MG63 (cell line): ENCODE measurements at regions not wholly inside any gene's neighbourhood (a gene's known extent, or its start where the extent isn't known, plus 50 kb on each side); places are given as distances from the start of the nearest gene placed in this dataset.

Experiments
- DNase-seq: peaks from one replicate; pipeline ENCODE4 v3.0.0-alpha.2; 2020
- H3K27me3 ChIP-seq: fragments of 250-450 bp; sonication (Bioruptor Pico); 2 replicates; pipeline ENCODE4 v1.5.1; 2020; ENCODE audit warnings: mild to moderate bottlenecking, moderate library complexity
- H3K36me3 ChIP-seq: fragments of 250-450 bp; sonication (Bioruptor Pico); 2 replicates; pipeline ENCODE4 v1.5.1; 2020; ENCODE audit warnings: mild to moderate bottlenecking, moderate library complexity
- H3K4me3 ChIP-seq: fragments of 250-450 bp; sonication (Bioruptor Pico); 2 replicates; pipeline ENCODE4 v1.5.1; 2020; ENCODE audit warnings: mild to moderate bottlenecking, moderate library complexity
- H3K9me3 ChIP-seq: fragments of 250-450 bp; sonication (Bioruptor Pico); 2 replicates; pipeline ENCODE4 v1.5.1; 2020; ENCODE audit warnings: mild to moderate bottlenecking, moderate library complexity

DNA sequence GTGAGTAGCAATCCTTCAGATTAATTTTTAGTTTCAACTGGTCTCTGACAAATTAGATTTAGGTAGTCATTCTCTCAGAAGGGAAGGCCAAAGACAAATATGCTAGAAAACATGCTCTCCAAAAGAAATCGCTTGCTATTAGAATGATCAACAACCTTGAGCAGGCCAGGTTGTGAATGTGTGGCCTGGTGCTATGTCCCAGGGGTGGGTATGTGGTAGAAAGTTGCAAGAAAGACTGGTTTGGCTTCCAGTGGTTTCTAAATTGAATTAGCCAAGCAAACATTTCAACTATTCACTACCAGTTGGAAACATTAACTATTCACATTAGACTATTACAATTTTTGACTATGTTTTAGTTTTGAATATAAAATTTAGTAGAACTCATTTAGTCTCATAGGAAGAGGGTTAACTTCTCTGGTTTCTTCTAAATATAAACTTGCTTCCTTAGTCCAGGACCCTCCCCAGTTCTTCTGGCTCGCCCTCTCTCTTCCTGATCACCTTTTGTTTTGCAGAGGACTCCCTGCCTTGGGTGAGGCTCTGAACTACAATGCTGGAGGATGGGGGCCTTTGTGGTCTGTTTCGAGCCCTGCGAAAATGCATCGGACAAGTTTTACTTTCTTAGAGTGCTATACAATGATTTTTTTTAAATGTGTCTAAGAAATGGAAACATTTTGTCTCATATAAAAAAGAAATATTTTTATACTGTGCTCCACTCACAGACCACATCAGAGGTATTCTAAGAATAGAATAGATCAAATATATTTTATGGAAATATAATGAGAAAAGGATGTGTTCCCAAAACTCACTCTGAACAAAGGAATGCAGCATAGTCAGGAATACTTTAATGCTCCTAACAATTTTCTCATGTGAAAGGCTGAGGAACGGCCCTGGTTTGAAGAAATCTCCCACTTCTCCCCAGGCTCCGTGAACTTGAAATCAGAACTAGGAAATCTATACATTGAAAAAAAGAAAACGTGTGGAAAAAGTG, 375.0 kb upstream of the ZEB2 start:
- Histone ChIP-seq H3K27me3 (no peaks in the 10 kb centered on the region), H3K9me3 (no peaks in the 10 kb centered on the region), H3K4me3 (no peak overlapping the region), H3K36me3 (no peaks in the 10 kb centered on the region)
- no peak for DNase-seq

DNA sequence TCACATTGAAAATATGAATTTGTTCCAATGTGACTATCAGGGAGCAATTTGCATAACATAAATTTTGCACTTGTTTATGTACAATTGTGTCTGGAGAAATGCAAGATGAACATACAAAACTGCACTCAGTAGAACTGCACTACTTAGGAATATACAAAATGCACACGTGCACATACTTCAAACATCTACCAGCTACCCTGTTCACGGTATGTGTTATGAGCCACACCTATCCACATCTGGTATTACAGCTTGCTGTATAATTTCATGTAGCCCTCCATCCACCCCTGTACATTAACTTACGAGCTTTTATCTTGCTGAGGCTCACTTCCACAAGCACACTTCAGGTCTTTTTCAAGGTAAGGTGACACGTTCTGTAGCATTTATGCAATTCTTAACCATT, 373.5 kb upstream of the ZEB2 start:
- no peaks in the 10 kb centered on the region for H3K36me3 ChIP-seq
- DNase-seq: no peak

DNA sequence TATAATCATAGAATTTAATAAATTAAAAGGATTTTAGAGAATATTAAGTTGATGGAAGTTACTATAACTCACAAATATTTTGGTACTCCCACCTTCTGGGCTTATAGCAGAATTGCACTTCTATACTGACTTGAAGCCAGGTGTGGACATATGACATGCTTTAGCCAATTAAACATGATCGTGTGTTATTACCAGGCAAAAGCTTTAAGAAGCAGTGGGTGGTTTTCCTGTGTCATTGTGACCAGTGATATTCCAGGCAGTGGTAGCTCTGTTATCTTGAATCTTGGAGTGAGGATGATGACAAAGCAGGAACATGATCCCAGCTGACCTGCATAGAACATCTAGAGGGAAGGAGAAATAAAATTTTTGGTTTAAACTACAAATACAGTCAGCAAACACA, 370.9 kb upstream of the ZEB2 start:
- Histone ChIP-seq H3K36me3 (no peaks in the 10 kb centered on the region), H3K4me3 (no peak overlapping the region), H3K27me3 (no peaks in the 10 kb centered on the region), H3K9me3 (no peaks in the 10 kb centered on the region)
- no peak for DNase-seq

More for the DNA sequence above, 373.5 kb upstream of the ZEB2 start:
- no peaks in the 10 kb centered on the region for H3K27me3 ChIP-seq
- no peaks in the 10 kb centered on the region for H3K9me3 ChIP-seq
- H3K4me3 ChIP-seq: no peak overlapping the region

DNA sequence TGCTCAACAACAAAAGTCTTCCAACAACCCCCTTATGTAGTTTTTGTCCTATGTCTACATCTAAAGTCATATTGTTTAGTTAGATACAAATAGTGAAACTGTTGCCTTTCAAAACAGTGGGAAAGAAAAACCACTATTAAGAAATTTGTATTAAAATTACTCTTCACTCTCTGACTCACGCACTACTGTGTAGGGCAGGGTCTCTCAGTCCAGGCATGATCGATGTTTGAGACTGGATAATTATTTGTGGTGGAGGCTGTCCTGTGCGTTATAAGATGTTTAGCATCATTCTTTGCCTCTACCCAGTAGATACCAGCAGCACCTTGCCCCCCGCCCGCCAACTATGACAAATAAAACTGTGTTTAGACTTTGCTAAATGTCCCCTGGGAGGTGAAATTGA, 369.4 kb upstream of the ZEB2 start:
- Histone ChIP-seq H3K36me3 (no peaks in the 10 kb centered on the region), H3K27me3 (no peaks in the 10 kb centered on the region), H3K4me3 (no peak overlapping the region), H3K9me3 (no peaks in the 10 kb centered on the region)
- no peak for DNase-seq

DNA sequence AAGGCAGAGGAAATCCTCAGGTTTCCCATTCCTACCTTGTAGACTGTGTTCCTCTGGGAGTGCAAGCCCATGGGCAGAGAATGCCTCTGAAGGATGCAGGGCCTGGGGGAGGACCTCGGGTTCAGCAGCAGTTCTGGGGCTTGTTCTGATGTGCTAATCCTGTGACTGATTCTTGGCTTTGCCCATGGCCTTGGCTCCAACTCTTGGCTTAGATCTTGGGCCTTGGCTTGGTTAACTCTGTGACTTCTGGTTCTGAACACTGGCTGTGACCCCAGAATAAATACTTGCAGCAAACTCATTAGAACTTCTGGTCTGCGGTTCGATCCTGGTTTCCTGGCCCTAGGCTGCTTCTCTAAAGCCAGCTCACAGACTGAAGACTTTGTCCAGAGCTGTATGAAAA, 366.9 kb upstream of the ZEB2 start:
- H3K36me3 ChIP-seq: no peaks in the 10 kb centered on the region
- H3K4me3 ChIP-seq: no peak overlapping the region
- H3K27me3 ChIP-seq: no peaks in the 10 kb centered on the region
- no peaks in the 10 kb centered on the region for H3K9me3 ChIP-seq
- peak; percentile 43 for DNase-seq

- Histone ChIP-seq H3K27me3 (no peaks in the 10 kb centered on the region), H3K4me3 (no peak overlapping the region), H3K36me3 (no peaks in the 10 kb centered on the region), H3K9me3 (no peaks in the 10 kb centered on the region; the same call in none of the 2 replicates)
- DNase-seq: no peak
Observed at GRCh38 chr2:144877893-144878292, 358.0 kb upstream of the ZEB2 start.

DNA sequence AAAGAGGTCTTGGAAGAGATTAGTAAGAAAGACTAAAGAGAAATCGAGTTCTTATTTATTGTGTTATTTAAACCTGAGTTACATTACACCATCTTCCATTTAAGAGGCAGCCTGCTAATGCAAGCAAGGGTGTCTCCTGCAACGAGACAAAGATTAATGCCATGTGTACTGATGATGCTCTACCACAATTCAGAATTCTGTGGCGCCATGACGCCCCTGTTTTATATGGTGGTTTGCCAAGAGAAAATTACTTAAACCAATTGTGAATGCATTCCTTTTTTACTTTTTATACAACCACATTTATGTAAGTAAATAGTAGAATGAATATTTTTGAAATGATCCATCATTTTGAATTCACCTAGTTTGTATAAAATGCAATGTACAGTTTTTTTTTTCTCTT, 356.1 kb upstream of the ZEB2 start:
- Histone ChIP-seq H3K36me3 (no peaks in the 10 kb centered on the region), H3K9me3 (no peaks in the 10 kb centered on the region; the same call in none of the 2 replicates), H3K27me3 (no peaks in the 10 kb centered on the region), H3K4me3 (no peak overlapping the region)
- DNase-seq: no peak

DNA sequence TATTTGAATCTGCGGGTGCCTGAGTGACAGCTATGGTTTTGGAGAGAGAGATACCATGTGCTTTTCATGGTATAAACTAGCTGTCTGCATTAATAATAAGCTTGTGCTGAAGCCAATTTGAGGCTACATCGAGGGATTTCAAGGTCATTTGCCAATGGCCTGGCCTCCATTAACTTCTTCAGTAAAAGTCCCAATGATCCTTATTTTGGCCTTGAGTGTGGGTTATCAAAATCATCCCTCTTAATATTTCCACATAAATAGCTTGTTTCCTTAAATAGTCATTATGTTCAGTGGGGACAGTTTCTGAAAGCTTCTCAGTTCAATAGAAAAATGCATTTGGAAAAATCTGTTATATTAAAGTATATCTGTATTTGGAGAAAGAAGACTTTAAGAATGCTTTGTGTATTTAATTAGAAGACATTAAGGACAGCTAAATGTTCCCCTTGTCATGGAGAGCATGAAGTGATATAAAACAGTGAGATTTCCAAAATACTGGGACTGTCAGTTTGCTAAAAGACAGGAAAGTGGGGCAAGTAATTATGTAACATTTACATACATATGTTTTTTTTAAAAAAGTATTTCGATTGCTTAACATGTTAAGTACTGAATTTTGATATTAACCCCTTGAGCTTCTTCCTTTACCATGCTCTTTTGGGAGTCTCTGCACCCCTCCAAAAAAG, 355.5 kb upstream of the ZEB2 start:
- H3K4me3 ChIP-seq: no peak overlapping the region
- DNase-seq: no peak

DNA sequence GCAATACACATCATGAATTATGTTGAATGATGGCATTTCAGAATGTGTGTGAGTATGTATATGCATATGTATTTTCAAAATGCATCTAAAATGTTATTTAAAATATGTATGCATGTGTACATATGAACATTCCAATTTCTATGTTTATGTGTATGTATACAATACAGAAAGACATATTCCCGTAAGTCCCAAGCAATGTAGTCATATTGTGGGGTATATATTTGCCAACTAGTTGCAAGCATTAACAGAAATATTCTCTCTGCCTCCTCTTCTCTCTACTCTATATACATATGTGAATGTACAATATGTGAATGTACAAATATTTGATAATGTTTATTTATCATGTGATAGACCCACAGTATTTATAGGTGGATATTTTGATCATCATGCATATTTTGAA, 345.8 kb upstream of the ZEB2 start:
- Histone ChIP-seq H3K4me3 (no peak overlapping the region), H3K36me3 (no peaks in the 10 kb centered on the region), H3K27me3 (no peaks in the 10 kb centered on the region), H3K9me3 (no peaks in the 10 kb centered on the region)
- no peak for DNase-seq

More for the DNA sequence above, 355.5 kb upstream of the ZEB2 start:
- H3K9me3 ChIP-seq: no peaks in the 10 kb centered on the region; the same call in none of the 2 replicates
- H3K27me3 ChIP-seq: no peaks in the 10 kb centered on the region
- no peaks in the 10 kb centered on the region for H3K36me3 ChIP-seq

DNA sequence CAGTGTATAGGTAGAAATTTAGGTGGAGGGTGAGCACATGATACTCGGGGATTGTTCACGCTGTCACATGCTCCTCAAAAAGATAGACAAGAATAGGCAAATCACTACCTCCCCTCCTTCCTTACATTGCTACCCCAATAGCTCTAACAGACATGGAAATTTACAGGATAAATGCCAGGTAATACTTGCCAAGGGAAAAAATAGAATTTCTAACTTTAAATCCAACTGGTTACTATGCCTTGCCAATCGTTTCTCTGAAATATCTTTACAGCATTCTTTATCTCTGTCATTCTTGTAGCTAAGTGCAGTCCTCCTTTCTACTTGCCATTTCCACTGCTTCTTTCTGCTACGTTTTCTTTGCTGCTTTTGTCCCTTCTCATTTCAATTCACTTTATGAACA, 339.8 kb upstream of the ZEB2 start:
- DNase-seq: no peak
- Histone ChIP-seq H3K27me3 (no peaks in the 10 kb centered on the region), H3K36me3 (no peaks in the 10 kb centered on the region), H3K4me3 (no peak overlapping the region), H3K9me3 (no peaks in the 10 kb centered on the region)

- Histone ChIP-seq H3K36me3 (no peaks in the 10 kb centered on the region), H3K4me3 (no peak overlapping the region), H3K9me3 (no peaks in the 10 kb centered on the region), H3K27me3 (no peaks in the 10 kb centered on the region)
- no peak for DNase-seq
Observed at GRCh38 chr2:144858211-144858610, 338.3 kb upstream of the ZEB2 start.

DNA sequence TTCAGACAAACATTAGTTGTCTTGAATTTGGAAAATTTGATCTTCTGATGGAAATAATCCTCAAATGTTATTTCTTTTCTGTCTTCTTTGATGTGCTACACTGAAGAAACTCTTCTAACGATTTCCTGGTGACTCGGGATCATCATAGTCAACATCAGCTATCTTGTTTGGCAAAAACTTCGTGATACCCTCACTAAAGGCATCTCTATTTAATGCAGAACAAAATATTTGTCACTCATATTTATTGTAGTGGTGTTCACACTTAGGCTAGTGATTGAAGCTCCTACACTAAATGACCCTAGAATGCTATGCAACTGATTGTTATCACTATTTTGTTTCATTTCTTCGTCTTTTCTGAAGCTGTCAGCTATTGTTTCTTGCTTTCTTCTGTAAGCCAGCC, 334.7 kb upstream of the ZEB2 start:
- no peak for DNase-seq
- H3K4me3 ChIP-seq: no peak overlapping the region
- no peaks in the 10 kb centered on the region for H3K9me3 ChIP-seq
- no peaks in the 10 kb centered on the region for H3K36me3 ChIP-seq
- no peaks in the 10 kb centered on the region for H3K27me3 ChIP-seq

GRCh38 chr2:144849612-144850011, 329.7 kb upstream of the ZEB2 start:
- no peak overlapping the region for H3K4me3 ChIP-seq
- no peaks in the 10 kb centered on the region for H3K9me3 ChIP-seq
- no peaks in the 10 kb centered on the region for H3K27me3 ChIP-seq
- no peak for DNase-seq
- no peaks in the 10 kb centered on the region for H3K36me3 ChIP-seq

DNA sequence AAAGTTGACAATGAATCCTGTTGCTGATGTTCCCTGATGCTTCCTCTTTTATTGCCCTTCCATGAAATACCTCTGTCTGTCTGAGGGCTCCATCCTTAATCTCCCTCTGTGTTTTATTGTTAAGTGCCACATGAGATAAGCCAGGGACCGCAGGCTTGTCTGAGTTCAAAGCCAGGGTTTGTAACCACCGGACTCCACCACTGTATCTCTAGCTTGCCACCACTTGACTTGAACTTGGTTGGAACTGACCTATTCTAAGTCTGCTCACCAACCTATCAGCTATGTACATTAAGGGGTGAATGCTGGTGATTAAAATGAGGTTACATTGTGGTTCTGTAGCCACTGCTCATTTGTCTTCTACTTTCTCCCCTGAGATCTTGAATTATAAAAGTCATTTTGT, 328.5 kb upstream of the ZEB2 start:
- no peak for DNase-seq
- Histone ChIP-seq H3K36me3 (no peaks in the 10 kb centered on the region), H3K9me3 (no peaks in the 10 kb centered on the region), H3K4me3 (no peak overlapping the region), H3K27me3 (no peaks in the 10 kb centered on the region)

DNA sequence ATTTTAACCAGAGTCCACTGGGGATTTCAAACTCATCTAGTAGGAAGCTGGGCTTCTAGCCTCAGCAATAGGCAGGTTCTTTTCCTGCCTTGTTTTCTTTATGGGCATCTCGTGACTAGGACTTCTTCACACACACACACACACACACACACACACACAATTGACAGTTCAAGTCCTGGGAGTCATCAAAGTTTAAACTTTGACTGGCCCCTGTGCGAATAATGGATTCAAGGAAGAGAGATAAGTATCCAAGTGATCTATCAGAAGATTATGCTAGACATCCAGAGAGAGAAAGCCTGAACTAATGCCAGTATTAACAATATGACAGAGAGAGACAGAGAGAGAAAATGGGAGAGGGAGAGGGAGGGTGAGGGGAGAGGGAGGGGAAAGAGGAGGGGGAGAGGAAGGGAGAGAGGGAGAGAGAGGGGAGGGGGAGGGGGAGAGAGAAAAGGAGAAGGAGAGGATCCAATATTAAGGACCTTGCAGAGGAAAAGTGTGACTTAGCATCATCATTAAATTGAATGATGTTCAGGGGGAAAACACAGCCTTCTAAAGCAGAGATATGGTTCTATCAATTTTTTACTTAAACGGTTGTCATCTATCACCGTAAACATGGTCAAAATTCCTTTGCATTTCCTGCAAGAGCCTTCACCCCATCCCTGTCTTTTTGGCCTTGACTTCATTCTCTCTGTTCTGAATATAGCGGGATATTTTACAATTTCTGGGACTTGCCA, 327.6 kb upstream of the ZEB2 start:
- no peaks in the 10 kb centered on the region for H3K9me3 ChIP-seq
- no peak overlapping the region for H3K4me3 ChIP-seq
- H3K27me3 ChIP-seq: no peaks in the 10 kb centered on the region
- H3K36me3 ChIP-seq: no peaks in the 10 kb centered on the region
- DNase-seq: no peak

GRCh38 chr2:144836635-144837350, 316.9 kb upstream of the ZEB2 start:
- Histone ChIP-seq H3K9me3 (no peaks in the 10 kb centered on the region), H3K36me3 (no peaks in the 10 kb centered on the region), H3K27me3 (no peaks in the 10 kb centered on the region), H3K4me3 (no peak overlapping the region)
- peak; percentile 23 for DNase-seq
